Activated naive CD8-positive, alpha-beta T cell treated with anti-CD3 and anti-CD28 coated beads, Interleukin-2, amount 10 ng/mL, durations not matched to agents 7 days and 5 days (primary cell): ENCODE measurements at regions not wholly inside any gene's neighbourhood (a gene's known extent, or its start where the extent isn't known, plus 50 kb on each side); places are given as distances from the start of the nearest gene placed in this dataset.

Experiments used
- ATAC-seq: fragments of 150-1000 bp; cut with Tn5 transposase; one replicate; pipeline ENCODE4 v1.10.0; 2021; ENCODE audit warnings: low read depth, moderate library complexity
- POLR2A ChIA-PET: fragments of 350-600 bp; sonication (Branson Sonifier 250); formaldehyde crosslinking; loops from one replicate; lab custom pipeline; 2021; ENCODE audit warnings: antibody characterized with exemption; lab: Charles Lee
- DNase-seq: peaks from one replicate; pipeline ENCODE4 v3.0.0; 2021
- H3K27ac Mint-ChIP-seq: one replicate; pipeline ENCODE4 v1.8.0; 2022; ENCODE audit warnings: mild to moderate bottlenecking, mixed read lengths
- H3K27me3 Mint-ChIP-seq: one replicate; pipeline ENCODE4 v1.8.0; 2022; ENCODE audit warnings: mild to moderate bottlenecking, moderate library complexity, mixed read lengths
- H3K36me3 Mint-ChIP-seq: one replicate; pipeline ENCODE4 v1.8.0; 2021; ENCODE audit warnings: mild to moderate bottlenecking, mixed read lengths
- H3K4me1 Mint-ChIP-seq: one replicate; pipeline ENCODE4 v1.8.0; 2021; ENCODE audit warnings: mixed read lengths
- H3K4me3 Mint-ChIP-seq: one replicate; pipeline ENCODE4 v1.8.0; 2022; ENCODE audit warnings: mild to moderate bottlenecking, moderate library complexity, mixed read lengths
- H3K9me3 Mint-ChIP-seq: one replicate; pipeline ENCODE4 v1.8.0; 2021; ENCODE audit warnings: mixed read lengths

DNA sequence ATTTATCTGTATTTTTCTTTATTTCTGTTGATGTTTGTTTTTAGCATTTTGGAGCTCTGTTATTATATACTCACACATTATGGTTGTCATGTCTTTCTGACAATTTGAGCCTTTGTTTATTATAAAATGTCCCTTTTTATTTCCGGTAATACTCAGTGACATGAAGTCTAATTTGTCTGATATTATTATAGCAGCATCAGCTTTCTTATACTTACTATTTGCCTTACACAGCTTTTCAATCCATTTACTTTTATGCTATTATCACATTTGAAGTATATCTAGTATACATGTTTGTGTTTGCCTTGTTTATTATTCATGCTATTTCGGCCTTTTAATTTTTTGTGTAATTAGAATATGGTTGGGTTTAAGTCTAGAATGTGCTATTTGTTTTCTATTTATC lies 430.6 kb upstream of the FANCL start:
- no peak overlapping the region for H3K27ac Mint-ChIP-seq
- no peak for DNase-seq
- POLR2A ChIA-PET, result no interaction called here
- H3K9me3 Mint-ChIP-seq, result no peaks in the 10 kb centered on the region
- no peaks in the 10 kb centered on the region for H3K27me3 Mint-ChIP-seq
- H3K4me1 Mint-ChIP-seq, result no peaks in the 10 kb centered on the region
- no peak overlapping the region for H3K4me3 Mint-ChIP-seq
- no peaks in the 10 kb centered on the region for H3K36me3 Mint-ChIP-seq
- no peak for ATAC-seq

DNA sequence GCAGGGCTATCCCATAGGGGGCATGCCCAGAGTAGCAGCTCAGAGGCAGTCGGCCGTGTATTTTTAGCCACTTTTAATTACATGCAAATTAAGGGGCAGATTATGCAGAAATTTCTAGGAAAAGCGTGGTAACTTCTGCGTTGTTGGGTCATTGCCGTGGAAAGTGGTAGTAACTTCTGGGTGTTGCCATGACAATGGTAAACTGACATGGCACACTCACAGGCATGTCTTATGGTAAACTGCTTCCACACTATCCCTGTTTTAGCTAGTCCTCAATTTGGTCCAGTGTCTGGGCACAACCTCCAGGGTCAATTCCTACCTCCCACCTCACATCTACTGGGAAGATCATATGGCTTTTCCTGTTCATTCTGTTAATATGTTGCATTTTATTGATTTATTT lies 428.9 kb upstream of the FANCL start:
- H3K27ac Mint-ChIP-seq, result no peak overlapping the region
- ATAC-seq, result no peak
- DNase-seq, result no peak
- H3K4me3 Mint-ChIP-seq, result no peak overlapping the region
- POLR2A ChIA-PET, result no interaction called here
- H3K36me3 Mint-ChIP-seq, result no peaks in the 10 kb centered on the region
- no peaks in the 10 kb centered on the region for H3K4me1 Mint-ChIP-seq
- H3K9me3 Mint-ChIP-seq, result no peaks in the 10 kb centered on the region
- no peaks in the 10 kb centered on the region for H3K27me3 Mint-ChIP-seq

GRCh38 chr2:58667137-58667774 lies 426.1 kb upstream of the FANCL start:
- POLR2A ChIA-PET, result no interaction called here
- DNase-seq (no peak), ATAC-seq (no peak)
- Mint-ChIP-seq H3K4me1 (no peaks in the 10 kb centered on the region), H3K4me3 (no peak overlapping the region), H3K9me3 (no peaks in the 10 kb centered on the region), H3K27ac (no peak overlapping the region), H3K36me3 (no peaks in the 10 kb centered on the region), H3K27me3 (no peaks in the 10 kb centered on the region)

DNA sequence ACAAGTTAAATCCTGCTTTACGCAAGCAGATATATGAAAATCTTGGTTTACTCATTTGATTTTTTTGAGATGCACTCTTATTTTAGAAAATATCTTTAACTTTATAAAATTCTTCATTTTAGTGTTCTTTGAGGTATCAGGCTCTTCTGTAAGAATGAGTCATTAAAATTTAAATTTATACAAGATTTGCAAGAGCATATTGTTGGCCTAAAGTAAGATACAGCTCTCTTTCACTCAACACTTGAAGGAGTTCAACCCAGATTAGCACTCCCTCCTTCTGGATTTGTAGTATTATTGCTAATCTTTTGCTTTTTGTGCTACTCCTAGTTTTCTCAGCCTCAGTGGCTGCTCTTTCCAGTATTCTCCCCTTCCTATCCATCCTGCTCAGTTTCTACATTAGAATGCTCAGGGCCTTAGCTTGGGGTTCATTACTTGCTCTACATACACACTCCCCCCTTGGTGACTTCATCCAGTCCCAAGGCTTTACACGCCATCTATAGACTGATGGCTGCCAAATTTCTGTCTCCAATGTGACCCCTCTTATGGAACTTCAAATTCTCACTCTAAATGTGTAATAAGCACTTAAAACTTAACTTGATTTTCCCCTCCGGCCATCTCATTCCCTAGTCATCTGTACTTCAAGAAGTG lies 425.3 kb upstream of the FANCL start:
- H3K4me3 Mint-ChIP-seq, result no peak overlapping the region
- H3K9me3 Mint-ChIP-seq, result no peaks in the 10 kb centered on the region
- H3K27ac Mint-ChIP-seq, result no peak overlapping the region
- H3K4me1 Mint-ChIP-seq, result no peaks in the 10 kb centered on the region
- DNase-seq, result no peak
- H3K36me3 Mint-ChIP-seq, result no peaks in the 10 kb centered on the region
- H3K27me3 Mint-ChIP-seq, result peaks cover 2% of the 10 kb centered on the region
- no peak for ATAC-seq
- POLR2A ChIA-PET, result no interaction called here

DNA sequence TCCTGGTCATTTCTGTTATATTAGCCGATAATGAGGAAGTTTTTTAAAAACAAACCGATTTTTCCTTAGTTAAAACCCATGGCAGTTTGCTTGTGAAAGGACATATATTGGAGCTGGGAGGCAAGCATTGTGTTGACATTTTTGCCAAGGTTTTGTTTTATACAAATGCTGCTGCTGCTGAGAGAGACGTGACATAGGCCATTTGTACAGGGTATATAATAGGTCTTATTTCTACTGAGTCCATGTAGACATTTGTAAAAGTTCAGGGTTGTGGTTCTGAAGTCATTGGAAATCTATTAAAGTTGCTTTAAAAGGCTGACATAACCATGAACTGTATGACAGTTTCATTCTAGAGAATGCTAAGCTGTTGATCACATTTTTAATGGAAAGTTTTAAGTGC lies 424.0 kb upstream of the FANCL start:
- no peaks in the 10 kb centered on the region for H3K4me1 Mint-ChIP-seq
- H3K36me3 Mint-ChIP-seq, result no peaks in the 10 kb centered on the region
- ATAC-seq, result no peak
- no peaks in the 10 kb centered on the region for H3K9me3 Mint-ChIP-seq
- DNase-seq, result no peak
- POLR2A ChIA-PET, result no interaction called here
- H3K4me3 Mint-ChIP-seq, result no peak overlapping the region
- peaks cover 2% of the 10 kb centered on the region for H3K27me3 Mint-ChIP-seq
- no peak overlapping the region for H3K27ac Mint-ChIP-seq

DNA sequence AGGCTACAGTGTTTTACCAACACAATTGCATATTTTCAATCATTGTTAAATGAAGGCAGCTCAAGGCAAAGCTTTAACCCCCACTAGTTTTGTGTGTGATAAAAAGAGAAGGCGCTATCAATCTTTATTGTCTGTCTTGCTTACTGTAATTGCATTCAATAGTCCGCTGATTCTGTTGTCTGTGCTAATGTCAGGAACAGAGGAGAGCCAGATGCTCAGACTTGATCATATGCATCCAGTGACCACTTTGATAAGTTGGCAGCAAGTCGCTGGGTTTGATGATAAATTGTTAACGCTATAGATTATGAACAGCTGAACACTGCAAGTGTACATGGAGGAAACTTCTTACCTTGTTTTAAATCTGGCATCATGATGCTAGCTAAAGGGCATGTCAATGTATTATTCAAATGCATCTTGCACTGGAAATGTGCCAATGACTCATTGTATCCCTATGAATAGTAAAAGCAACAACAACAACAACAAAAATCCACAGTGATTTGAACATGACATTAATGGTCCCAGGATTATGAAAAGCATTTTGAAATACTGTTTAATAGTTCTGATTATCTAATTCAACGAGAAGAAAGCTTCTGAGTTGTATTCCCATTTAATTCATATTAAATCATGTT lies 423.5 kb upstream of the FANCL start:
- ATAC-seq (no peak), DNase-seq (no peak)
- Mint-ChIP-seq H3K27me3 (peaks cover 2% of the 10 kb centered on the region), H3K27ac (no peak overlapping the region), H3K36me3 (no peaks in the 10 kb centered on the region), H3K4me3 (no peak overlapping the region), H3K4me1 (no peaks in the 10 kb centered on the region), H3K9me3 (no peaks in the 10 kb centered on the region)
- POLR2A ChIA-PET, result no interaction called here

- Mint-ChIP-seq H3K27ac (no peak overlapping the region), H3K27me3 (peaks cover 2% of the 10 kb centered on the region), H3K36me3 (no peaks in the 10 kb centered on the region), H3K9me3 (no peaks in the 10 kb centered on the region), H3K4me3 (no peak overlapping the region), H3K4me1 (no peaks in the 10 kb centered on the region)
- POLR2A ChIA-PET, result no interaction called here
- ATAC-seq (no peak), DNase-seq (no peak)
Observed at GRCh38 chr2:58660046-58660445, 418.9 kb upstream of the FANCL start.

GRCh38 chr2:58655152-58655551 lies 414.0 kb upstream of the FANCL start:
- H3K36me3 Mint-ChIP-seq, result no peaks in the 10 kb centered on the region
- H3K4me1 Mint-ChIP-seq, result no peaks in the 10 kb centered on the region
- peaks cover 2% of the 10 kb centered on the region for H3K27me3 Mint-ChIP-seq
- no peak overlapping the region for H3K27ac Mint-ChIP-seq
- ATAC-seq, result no peak
- POLR2A ChIA-PET, result no interaction called here
- no peak overlapping the region for H3K4me3 Mint-ChIP-seq
- no peak for DNase-seq
- H3K9me3 Mint-ChIP-seq, result no peaks in the 10 kb centered on the region

- Mint-ChIP-seq H3K27ac (no peak overlapping the region), H3K9me3 (no peaks in the 10 kb centered on the region), H3K4me1 (no peaks in the 10 kb centered on the region), H3K4me3 (no peak overlapping the region), H3K36me3 (no peaks in the 10 kb centered on the region), H3K27me3 (peaks cover 2% of the 10 kb centered on the region)
- ATAC-seq, result no peak
- DNase-seq, result no peak
- POLR2A ChIA-PET, result no interaction called here
Observed at GRCh38 chr2:58651930-58652329, 410.8 kb upstream of the FANCL start.

- Mint-ChIP-seq H3K27ac (no peak overlapping the region), H3K4me3 (no peak overlapping the region), H3K27me3 (peaks cover 2% of the 10 kb centered on the region), H3K36me3 (no peaks in the 10 kb centered on the region), H3K4me1 (no peaks in the 10 kb centered on the region), H3K9me3 (no peaks in the 10 kb centered on the region)
- ATAC-seq (no peak), DNase-seq (no peak)
- POLR2A ChIA-PET, result no interaction called here
Observed at GRCh38 chr2:58650781-58651180, 409.7 kb upstream of the FANCL start.

DNA sequence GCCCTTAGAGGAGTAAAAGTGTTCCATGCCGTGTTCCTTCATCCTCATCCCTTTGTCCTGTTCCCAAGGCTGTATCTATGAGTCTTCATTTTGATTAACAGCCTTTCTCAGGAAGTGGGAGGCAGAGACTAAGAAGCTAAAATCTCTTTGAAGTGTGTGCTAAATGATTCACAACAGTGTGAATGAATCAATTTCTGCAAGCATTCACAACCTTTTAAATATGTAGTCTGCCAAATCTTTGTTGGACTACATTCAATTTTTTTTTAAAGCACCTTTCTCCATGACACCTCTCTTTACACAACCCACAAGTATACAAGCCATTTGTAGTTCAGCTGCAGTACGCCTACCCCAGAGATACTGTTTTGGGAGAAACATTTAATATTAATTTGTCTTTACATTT lies 408.6 kb upstream of the FANCL start:
- Mint-ChIP-seq H3K27ac (no peak overlapping the region), H3K9me3 (no peaks in the 10 kb centered on the region), H3K4me3 (no peak overlapping the region), H3K27me3 (peaks cover 2% of the 10 kb centered on the region), H3K4me1 (no peaks in the 10 kb centered on the region), H3K36me3 (no peaks in the 10 kb centered on the region)
- POLR2A ChIA-PET, result no interaction called here
- ATAC-seq, result no peak
- no peak for DNase-seq

DNA sequence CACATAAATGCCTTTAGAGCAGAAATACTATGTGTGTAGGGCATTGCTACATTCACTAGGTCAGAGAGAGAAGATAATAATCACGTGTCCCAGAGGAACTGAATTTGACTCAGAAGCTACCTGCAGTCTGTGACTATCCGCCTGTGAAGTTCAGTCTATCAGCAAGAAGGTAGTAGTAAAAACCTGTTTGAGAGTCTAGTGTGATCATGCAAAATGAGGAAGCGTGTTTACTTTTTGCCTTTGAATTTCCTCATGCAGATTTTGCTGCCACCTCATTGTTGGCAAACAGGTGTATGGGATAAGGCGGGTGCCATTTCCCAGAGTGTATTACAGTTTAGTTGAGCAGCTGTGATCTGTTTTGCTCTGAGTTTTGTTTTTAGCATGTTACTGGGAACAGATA lies 403.9 kb upstream of the FANCL start:
- POLR2A ChIA-PET, result no interaction called here
- peaks cover 2% of the 10 kb centered on the region for H3K27me3 Mint-ChIP-seq
- no peak for ATAC-seq
- H3K36me3 Mint-ChIP-seq, result no peaks in the 10 kb centered on the region
- DNase-seq, result no peak
- H3K4me1 Mint-ChIP-seq, result no peaks in the 10 kb centered on the region
- no peak overlapping the region for H3K27ac Mint-ChIP-seq
- H3K4me3 Mint-ChIP-seq, result no peak overlapping the region
- H3K9me3 Mint-ChIP-seq, result no peaks in the 10 kb centered on the region

GRCh38 chr2:58644451-58644850 lies 403.3 kb upstream of the FANCL start:
- DNase-seq (no peak), ATAC-seq (no peak)
- no peaks in the 10 kb centered on the region for H3K4me1 Mint-ChIP-seq
- H3K27me3 Mint-ChIP-seq, result peaks cover 2% of the 10 kb centered on the region
- no peaks in the 10 kb centered on the region for H3K9me3 Mint-ChIP-seq
- H3K36me3 Mint-ChIP-seq, result no peaks in the 10 kb centered on the region
- POLR2A ChIA-PET, result no interaction called here
- H3K27ac Mint-ChIP-seq, result no peak overlapping the region
- no peak overlapping the region for H3K4me3 Mint-ChIP-seq

GRCh38 chr2:58641001-58641400 lies 399.9 kb upstream of the FANCL start:
- Mint-ChIP-seq H3K27ac (no peak overlapping the region), H3K27me3 (peaks cover 2% of the 10 kb centered on the region), H3K9me3 (no peaks in the 10 kb centered on the region), H3K36me3 (no peaks in the 10 kb centered on the region), H3K4me3 (no peak overlapping the region), H3K4me1 (no peaks in the 10 kb centered on the region)
- ATAC-seq (no peak), DNase-seq (no peak)
- POLR2A ChIA-PET, result no interaction called here
